Fibroblast of gingiva (primary cell): ENCODE measurements at regions not wholly inside any gene's neighbourhood (a gene's known extent, or its start where the extent isn't known, plus 50 kb on each side); places are given as distances from the start of the nearest gene placed in this dataset.

ENCODE experiments used
- DNase-seq: peaks from one replicate; pipeline ENCODE4 v3.0.0-alpha.2; 2011; ENCODE audit warnings: low read depth

GRCh38 chr10:91137822-91138221 is 82.6 kb upstream of the PCGF5 start:
- DNase-seq: no peak

GRCh38 chr10:91140995-91141549 is 79.4 kb upstream of the PCGF5 start:
- DNase-seq: no peak

- DNase-seq: no peak
These were observed 75.5 kb upstream of the PCGF5 start for GRCh38 chr10:91144961-91145360.

- DNase-seq: no peak
These were observed 74.3 kb upstream of the PCGF5 start for GRCh38 chr10:91146146-91146545.

GRCh38 chr10:91149550-91149949 is 70.9 kb upstream of the PCGF5 start:
- no peak for DNase-seq

GRCh38 chr10:91150631-91151030 is 69.8 kb upstream of the PCGF5 start:
- DNase-seq: no peak

GRCh38 chr10:91153508-91153907 is 67.0 kb upstream of the PCGF5 start:
- DNase-seq: no peak

- no peak for DNase-seq
These were observed 65.6 kb upstream of the PCGF5 start for GRCh38 chr10:91154842-91155241.

GRCh38 chr10:91156196-91156595 is 64.3 kb upstream of the PCGF5 start:
- no peak for DNase-seq

- no peak for DNase-seq
These were observed 61.1 kb upstream of the PCGF5 start for GRCh38 chr10:91159254-91159783.

- DNase-seq: no peak
These were observed 58.4 kb upstream of the PCGF5 start for GRCh38 chr10:91162050-91162494.

- DNase-seq: peak; percentile 81
These were observed 57.8 kb upstream of the PCGF5 start for GRCh38 chr10:91162495-91163268.

- peak; percentile 60 for DNase-seq
These were observed 57.1 kb upstream of the PCGF5 start for GRCh38 chr10:91163269-91163868.

- peak; percentile 78 for DNase-seq
These were observed 56.5 kb upstream of the PCGF5 start for GRCh38 chr10:91163869-91164474.

- no peak for DNase-seq
These were observed 55.9 kb upstream of the PCGF5 start for GRCh38 chr10:91164520-91165065.

GRCh38 chr10:91167406-91167805 is 53.1 kb upstream of the PCGF5 start:
- DNase-seq: no peak

GRCh38 chr10:91170418-91170817 is 50.0 kb upstream of the PCGF5 start:
- DNase-seq: no peak
